T-helper 17 cell (primary cell): ENCODE measurements at regions not wholly inside any gene's neighbourhood (a gene's known extent, or its start where the extent isn't known, plus 50 kb on each side); places are given as distances from the start of the nearest gene placed in this dataset.

Source experiments
- ATAC-seq: fragments of 150-1000 bp; cut with Tn5 transposase; 2 replicates; pipeline ENCODE4 v1.10.0; 2021; ENCODE audit warnings: mild to moderate bottlenecking, moderate library complexity
- DNase-seq, 3 donors: peaks; one replicate each; pipeline versions ENCODE4 v3.0.0 to v3.0.0-alpha.2; 2020 to 2021
- H3K9me3 ChIP-seq: one replicate; pipeline ENCODE4 v1.7.0; 2013; ENCODE audit warnings: low read length, mild to moderate bottlenecking; ENCODE audit not compliant: control insufficient read depth, poor library complexity, severe bottlenecking
- H3K27ac Mint-ChIP-seq: one replicate; pipeline ENCODE4 v1.8.0; 2022; ENCODE audit warnings: mild to moderate bottlenecking, moderate library complexity, mixed read lengths
- H3K27me3 Mint-ChIP-seq: one replicate; pipeline ENCODE4 v1.8.0; 2022; ENCODE audit warnings: mixed read lengths
- H3K36me3 Mint-ChIP-seq: one replicate; pipeline ENCODE4 v1.8.0; 2022; ENCODE audit warnings: low read depth, mixed read lengths
- H3K4me1 Mint-ChIP-seq: one replicate; pipeline ENCODE4 v1.8.0; 2022; ENCODE audit warnings: mild to moderate bottlenecking, mixed read lengths
- H3K4me3 Mint-ChIP-seq: one replicate; pipeline ENCODE4 v1.8.0; 2022; ENCODE audit warnings: mild to moderate bottlenecking, moderate library complexity, mixed read lengths

GRCh38 chr2:12534646-12535263 lies 182.0 kb upstream of the TRIB2 start:
- ATAC-seq = no peak
- no peaks in the 10 kb centered on the region for H3K9me3 ChIP-seq
- H3K4me3 Mint-ChIP-seq = peak overlapping the region; percentile 68
- H3K27me3 Mint-ChIP-seq = no peaks in the 10 kb centered on the region
- peaks cover 25% of the 10 kb centered on the region for H3K4me1 Mint-ChIP-seq
- peak overlapping the region; percentile 81 for H3K27ac Mint-ChIP-seq
- no peak for DNase-seq
- no peaks in the 10 kb centered on the region for H3K36me3 Mint-ChIP-seq

DNA sequence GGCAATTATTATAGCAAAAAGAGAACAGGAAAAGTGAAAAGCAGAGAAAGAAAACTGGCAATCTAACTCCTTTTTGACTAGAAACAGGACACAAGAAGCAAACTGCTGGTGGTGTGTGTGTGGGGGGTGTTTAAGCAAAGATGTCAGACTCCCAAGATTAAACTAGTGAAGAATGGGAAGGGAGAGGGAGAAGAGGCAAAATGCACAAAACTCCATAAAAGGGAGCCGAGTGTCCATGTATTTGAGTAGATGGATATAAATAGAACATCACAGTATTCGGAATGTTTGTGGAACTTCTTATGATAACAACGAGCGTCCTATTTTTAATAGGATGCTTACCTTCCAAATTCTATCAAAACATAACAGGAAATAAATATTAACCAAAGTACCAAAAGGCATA lies 179.8 kb upstream of the TRIB2 start:
- no peaks in the 10 kb centered on the region for H3K36me3 Mint-ChIP-seq
- H3K27ac Mint-ChIP-seq = no peak overlapping the region
- H3K4me1 Mint-ChIP-seq = peaks cover 28% of the 10 kb centered on the region
- DNase-seq (no peak), ATAC-seq (no peak)
- no peak overlapping the region for H3K4me3 Mint-ChIP-seq
- H3K27me3 Mint-ChIP-seq = no peaks in the 10 kb centered on the region
- no peaks in the 10 kb centered on the region for H3K9me3 ChIP-seq

- DNase-seq (no peak), ATAC-seq (no peak)
- H3K36me3 Mint-ChIP-seq = no peaks in the 10 kb centered on the region
- H3K4me1 Mint-ChIP-seq = peaks cover 26% of the 10 kb centered on the region
- no peak overlapping the region for H3K27ac Mint-ChIP-seq
- no peak overlapping the region for H3K4me3 Mint-ChIP-seq
- no peaks in the 10 kb centered on the region for H3K27me3 Mint-ChIP-seq
- no peaks in the 10 kb centered on the region for H3K9me3 ChIP-seq
Measured at GRCh38 chr2:12538138-12538694, 178.5 kb upstream of the TRIB2 start.

GRCh38 chr2:12539336-12539735 lies 177.4 kb upstream of the TRIB2 start:
- DNase-seq = no peak
- Mint-ChIP-seq H3K27ac (no peak overlapping the region), H3K4me1 (peaks cover 21% of the 10 kb centered on the region), H3K4me3 (no peak overlapping the region), H3K27me3 (no peaks in the 10 kb centered on the region), H3K36me3 (no peaks in the 10 kb centered on the region)
- no peaks in the 10 kb centered on the region for H3K9me3 ChIP-seq
- no peak for ATAC-seq

GRCh38 chr2:12539776-12540562 lies 176.8 kb upstream of the TRIB2 start:
- Mint-ChIP-seq H3K27me3 (no peaks in the 10 kb centered on the region), H3K4me3 (no peak overlapping the region), H3K36me3 (no peaks in the 10 kb centered on the region), H3K4me1 (peaks cover 19% of the 10 kb centered on the region), H3K27ac (no peak overlapping the region)
- no peaks in the 10 kb centered on the region for H3K9me3 ChIP-seq
- ATAC-seq = no peak
- DNase-seq = no peak

DNA sequence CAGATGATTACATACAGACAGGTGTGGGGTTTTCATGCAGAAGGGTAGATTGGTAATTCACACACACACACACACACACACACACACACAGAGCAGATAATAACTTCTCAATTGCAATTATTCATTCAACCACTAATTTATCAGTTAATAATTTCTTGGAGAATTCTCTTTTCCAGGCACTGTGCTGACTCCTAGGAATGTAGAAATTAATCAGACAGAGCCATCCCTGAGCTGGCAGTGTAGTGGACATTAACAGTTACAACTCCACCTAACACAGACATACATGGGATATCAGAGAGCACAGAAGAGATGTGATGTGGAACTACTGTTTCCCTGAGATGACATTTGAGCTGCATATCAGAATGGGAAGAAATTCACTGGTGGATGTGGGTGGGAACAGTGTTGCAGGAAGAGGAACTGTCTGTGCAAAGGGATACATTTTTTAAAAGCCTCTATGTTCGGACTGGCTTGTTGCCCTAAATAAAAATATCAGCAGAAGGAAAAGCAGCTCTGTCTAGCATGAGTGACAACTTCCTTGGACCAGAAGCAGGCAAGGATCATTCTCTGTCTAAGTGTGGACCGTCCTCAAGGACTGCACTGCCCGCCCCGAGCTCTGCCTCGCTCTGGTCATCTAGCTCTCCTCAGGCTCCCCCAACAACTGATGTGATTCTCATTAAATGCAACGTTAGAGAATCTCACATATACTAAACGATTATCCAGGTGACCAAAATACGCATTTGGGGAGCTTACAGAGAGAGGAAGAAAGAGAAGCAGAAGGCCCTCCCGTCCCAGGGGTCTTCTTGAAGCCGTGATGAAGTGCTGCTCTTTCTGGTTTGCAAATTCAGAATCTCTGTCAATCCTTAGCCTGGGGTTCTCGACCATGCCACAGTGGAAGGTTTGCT lies 173.4 kb upstream of the TRIB2 start:
- no peaks in the 10 kb centered on the region for H3K9me3 ChIP-seq
- DNase-seq (no peak), ATAC-seq (no peak)
- H3K27me3 Mint-ChIP-seq = no peaks in the 10 kb centered on the region
- H3K4me3 Mint-ChIP-seq = no peak overlapping the region
- H3K27ac Mint-ChIP-seq = no peak overlapping the region
- peaks cover 12% of the 10 kb centered on the region for H3K4me1 Mint-ChIP-seq
- H3K36me3 Mint-ChIP-seq = no peaks in the 10 kb centered on the region

DNA sequence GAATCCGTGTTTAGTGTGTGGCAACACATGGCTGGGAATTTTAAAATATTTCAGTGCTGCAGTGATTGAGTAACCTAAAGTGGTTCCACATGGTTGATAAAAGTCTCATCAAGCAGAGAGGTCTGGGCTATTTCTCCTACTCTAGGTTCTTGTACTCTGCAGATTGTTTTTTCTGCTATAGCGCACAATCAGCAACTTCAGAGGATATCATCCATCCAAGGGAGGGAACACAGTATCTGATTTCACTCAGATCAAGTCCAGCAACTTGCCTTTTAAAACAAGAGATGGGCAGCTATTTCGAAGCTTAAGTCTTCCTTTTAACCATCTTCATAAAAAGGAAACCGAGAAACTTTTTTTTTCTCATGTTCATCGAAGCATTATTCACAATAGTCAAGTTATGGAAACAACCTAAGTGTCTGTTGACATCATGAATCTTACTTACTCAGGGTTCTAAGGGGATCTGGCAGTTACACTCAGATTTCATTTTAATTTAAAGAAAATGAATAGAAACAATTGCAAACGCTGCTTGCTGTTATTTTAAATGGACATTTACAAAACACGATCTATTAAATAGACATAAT lies 172.7 kb upstream of the TRIB2 start:
- Mint-ChIP-seq H3K27me3 (no peaks in the 10 kb centered on the region), H3K4me1 (peaks cover 11% of the 10 kb centered on the region), H3K4me3 (no peak overlapping the region), H3K36me3 (no peaks in the 10 kb centered on the region), H3K27ac (no peak overlapping the region)
- no peak for DNase-seq
- H3K9me3 ChIP-seq = no peaks in the 10 kb centered on the region
- no peak for ATAC-seq

- ATAC-seq = no peak
- Mint-ChIP-seq H3K27me3 (no peaks in the 10 kb centered on the region), H3K4me1 (peaks cover 8% of the 10 kb centered on the region), H3K27ac (no peak overlapping the region), H3K36me3 (peaks cover 2% of the 10 kb centered on the region), H3K4me3 (no peak overlapping the region)
- no peak for DNase-seq
- H3K9me3 ChIP-seq = no peaks in the 10 kb centered on the region
Measured at GRCh38 chr2:12547566-12548170, 169.1 kb upstream of the TRIB2 start.

GRCh38 chr2:12548906-12549305 lies 167.8 kb upstream of the TRIB2 start:
- no peak overlapping the region for H3K4me3 Mint-ChIP-seq
- no peak for ATAC-seq
- H3K4me1 Mint-ChIP-seq = peaks cover 3% of the 10 kb centered on the region
- H3K9me3 ChIP-seq = no peaks in the 10 kb centered on the region
- peaks cover 2% of the 10 kb centered on the region for H3K36me3 Mint-ChIP-seq
- no peak overlapping the region for H3K27ac Mint-ChIP-seq
- no peaks in the 10 kb centered on the region for H3K27me3 Mint-ChIP-seq
- DNase-seq = no peak

GRCh38 chr2:12549641-12550040 lies 167.1 kb upstream of the TRIB2 start:
- Mint-ChIP-seq H3K36me3 (peaks cover 2% of the 10 kb centered on the region), H3K27me3 (no peaks in the 10 kb centered on the region), H3K27ac (no peak overlapping the region), H3K4me3 (no peak overlapping the region), H3K4me1 (peaks cover 7% of the 10 kb centered on the region)
- no peaks in the 10 kb centered on the region for H3K9me3 ChIP-seq
- no peak for ATAC-seq
- DNase-seq = no peak

GRCh38 chr2:12552092-12552491 lies 164.6 kb upstream of the TRIB2 start:
- DNase-seq = no peak
- peaks cover 26% of the 10 kb centered on the region for H3K4me1 Mint-ChIP-seq
- no peak for ATAC-seq
- no peak overlapping the region for H3K27ac Mint-ChIP-seq
- no peaks in the 10 kb centered on the region for H3K9me3 ChIP-seq
- peaks cover 2% of the 10 kb centered on the region for H3K36me3 Mint-ChIP-seq
- H3K27me3 Mint-ChIP-seq = no peaks in the 10 kb centered on the region
- H3K4me3 Mint-ChIP-seq = no peak overlapping the region

- DNase-seq (no peak), ATAC-seq (peak; percentile 62)
- Mint-ChIP-seq H3K27ac (peak overlapping the region; percentile 92), H3K36me3 (peaks cover 2% of the 10 kb centered on the region), H3K27me3 (no peaks in the 10 kb centered on the region), H3K4me1 (peaks cover 29% of the 10 kb centered on the region), H3K4me3 (peak overlapping the region; percentile 65)
- no peaks in the 10 kb centered on the region for H3K9me3 ChIP-seq
Measured at GRCh38 chr2:12554224-12555011, 162.3 kb upstream of the TRIB2 start.
